ENCODE measurements at regions not wholly inside any gene's neighbourhood (a gene's known extent, or its start where the extent isn't known, plus 50 kb on each side); places are given as distances from the start of the nearest gene placed in this dataset.

DNA sequence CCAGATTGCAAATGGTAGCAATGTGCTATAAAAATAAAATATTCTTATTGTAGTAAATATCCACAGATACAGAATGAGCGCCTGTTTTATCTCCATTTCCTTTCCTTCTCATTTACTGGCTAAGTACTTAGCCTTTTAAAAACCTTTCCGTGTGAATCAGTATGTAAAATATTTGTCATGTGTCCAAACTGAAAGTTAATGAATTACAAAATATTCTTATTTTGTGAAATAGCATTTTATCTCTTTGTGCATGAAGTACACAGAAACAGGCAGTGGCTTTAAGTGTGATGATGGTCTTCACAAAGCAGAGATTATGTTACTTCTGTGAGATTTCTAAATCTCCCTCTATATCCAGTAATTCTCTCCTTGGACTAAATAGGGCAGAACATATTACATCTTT lies 56.7 kb upstream of the KIAA1217 start:
- no peak for DNase-seq

DNA sequence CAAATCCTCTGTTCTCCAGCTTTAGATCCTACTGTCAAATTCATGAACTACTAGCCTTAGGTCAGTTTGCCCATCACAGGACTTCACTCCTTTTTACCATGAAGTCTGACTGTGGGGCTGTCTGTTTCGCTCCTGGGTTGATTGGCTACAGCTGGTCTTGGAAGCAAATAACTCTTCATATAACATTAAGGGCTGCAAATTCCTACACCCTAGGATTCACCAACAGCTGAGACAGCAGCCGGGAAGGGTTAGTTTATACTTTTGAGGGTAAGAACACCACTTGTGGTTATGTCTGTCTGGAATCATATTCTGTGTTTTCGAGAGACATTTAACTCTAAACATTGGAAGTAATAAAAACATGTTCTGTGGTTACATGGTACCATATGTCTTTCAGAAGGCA lies 55.9 kb upstream of the KIAA1217 start:
- DNase-seq, result no peak

DNA sequence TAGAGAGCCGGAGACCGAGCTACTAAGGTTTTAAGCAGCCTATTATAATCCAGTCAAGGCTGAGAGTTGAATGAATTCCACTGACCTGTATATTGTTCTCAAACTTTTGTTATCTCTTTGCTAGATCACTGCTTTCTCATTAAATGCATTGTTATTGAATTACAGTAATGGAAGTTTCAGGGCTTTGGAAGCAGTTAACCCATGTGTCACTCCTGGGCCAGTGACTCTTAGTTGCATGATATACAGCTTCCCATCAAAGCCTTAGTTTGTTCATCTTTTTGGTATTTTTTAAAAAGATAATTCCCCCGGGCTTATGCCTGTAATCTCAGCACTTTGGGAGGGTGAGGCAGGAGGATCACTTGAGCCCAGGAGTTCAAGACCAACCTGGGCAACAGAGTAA lies 55.4 kb upstream of the KIAA1217 start:
- DNase-seq, result no peak

DNA sequence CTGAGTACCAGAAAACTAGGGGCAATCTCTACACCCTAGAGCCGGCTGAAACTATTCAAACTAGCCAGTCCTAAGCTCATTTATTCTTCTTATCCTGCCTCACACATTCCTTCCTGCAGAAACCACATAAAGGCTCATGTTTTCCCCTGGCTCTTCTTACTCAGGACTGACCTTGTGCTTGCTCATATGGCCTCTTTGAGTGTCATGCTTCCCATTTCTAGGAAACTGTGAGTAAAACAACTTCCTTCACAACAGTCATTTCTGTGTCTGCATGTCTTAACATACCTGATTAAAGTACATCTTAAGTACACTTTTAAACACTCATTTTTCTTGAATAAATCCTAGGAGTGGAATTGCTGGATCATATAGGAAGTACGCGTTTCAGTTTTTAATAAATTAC lies 52.3 kb upstream of the KIAA1217 start:
- DNase-seq, result no peak

DNA sequence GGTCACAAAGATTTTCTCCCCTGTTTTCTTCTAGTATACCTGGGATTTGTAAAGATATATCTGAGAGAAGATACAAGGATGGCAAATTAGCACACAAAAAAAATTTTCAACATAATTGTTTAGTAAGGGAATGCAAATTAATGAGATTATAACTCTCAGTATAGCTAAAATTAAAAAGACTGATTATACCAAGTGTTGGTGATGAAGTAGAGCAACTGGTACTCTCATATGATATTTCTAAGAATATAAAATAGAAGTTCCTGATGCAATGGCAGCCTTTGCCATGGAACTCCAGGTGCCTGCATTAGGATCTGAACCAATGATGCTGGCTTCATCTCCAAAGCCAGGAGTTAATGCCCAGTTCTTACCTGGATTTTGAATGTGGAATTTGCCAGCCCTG lies 51.4 kb upstream of the KIAA1217 start:
- DNase-seq, result no peak

All from stimulated activated CD4-positive, alpha-beta T cell treated with anti-CD3 and anti-CD28 coated beads, Interleukin-4, amount 100 ng/mL, for 24 hours (primary cell).